GM23338 (cell line): ENCODE measurements at regions not wholly inside any gene's neighbourhood (a gene's known extent, or its start where the extent isn't known, plus 50 kb on each side); places are given as distances from the start of the nearest gene placed in this dataset.

ENCODE experiments used
- ATAC-seq: fragments of 200-7000 bp; cut with Tn5 transposase; 3 replicates; pipeline ENCODE4 v1.9.1; 2020
- DNase-seq: peaks from one replicate; pipeline ENCODE4 v3.0.0-alpha.2; 2015; ENCODE audit warnings: low spot score
- H2AFZ ChIP-seq: fragments of 200-600 bp; sonication (generic); 2 replicates; pipeline ENCODE4 v1.8.0; 2016; ENCODE audit warnings: antibody characterized with exemption, mild to moderate bottlenecking, moderate library complexity
- H3F3A ChIP-seq: fragments of 200-600 bp; sonication (generic); replicated peaks from 2 replicates; pipeline ENCODE4 v1.8.0; 2017; ENCODE audit warnings: antibody characterized with exemption, mixed run types, low read depth
- H3K27ac ChIP-seq: fragments of 200-600 bp; sonication (generic); 2 replicates; pipeline ENCODE4 v1.6.1; 2016; ENCODE audit warnings: low read depth
- H3K27me3 ChIP-seq: fragments of 200-600 bp; sonication (generic); 2 replicates; pipeline ENCODE4 v1.8.0; 2016; ENCODE audit warnings: mild to moderate bottlenecking, mixed run types, moderate library complexity; ENCODE audit not compliant: insufficient read depth
- H3K36me3 ChIP-seq: fragments of 200-600 bp; sonication (generic); 2 replicates; pipeline ENCODE4 v1.8.0; 2016; ENCODE audit warnings: mild to moderate bottlenecking; ENCODE audit not compliant: insufficient read depth
- H3K4me1 ChIP-seq: fragments of 200-600 bp; sonication (generic); 2 replicates; pipeline ENCODE4 v1.8.0; 2016; ENCODE audit warnings: mild to moderate bottlenecking, moderate library complexity; ENCODE audit not compliant: insufficient read depth
- H3K4me2 ChIP-seq: fragments of 200-600 bp; sonication (generic); 2 replicates; pipeline ENCODE4 v1.7.1; 2017; ENCODE audit warnings: mixed run types
- H3K4me3 ChIP-seq: fragments of 200-600 bp; sonication (generic); 2 replicates; pipeline ENCODE4 v1.6.1; 2016; ENCODE audit warnings: mixed run types
- H3K79me2 ChIP-seq: fragments of 200-600 bp; sonication (generic); replicated peaks from 2 replicates; pipeline ENCODE4 v1.8.0; 2017; ENCODE audit warnings: mild to moderate bottlenecking; ENCODE audit not compliant: insufficient read depth
- H3K9me2 ChIP-seq: fragments of 200-600 bp; sonication (generic); 2 replicates; pipeline ENCODE4 v1.8.0; 2017; ENCODE audit not compliant: insufficient read depth
- H4K20me1 ChIP-seq: fragments of 200-600 bp; sonication (generic); replicated peaks from 2 replicates; pipeline ENCODE4 v1.8.0; 2017; ENCODE audit warnings: mild to moderate bottlenecking; ENCODE audit not compliant: insufficient read depth
- H3K27ac Mint-ChIP-seq: 2 replicates; pipeline ENCODE4 v1.8.0; 2020; ENCODE audit warnings: inconsistent platforms, mild to moderate bottlenecking, moderate library complexity, mixed read lengths
- H3K27me3 Mint-ChIP-seq: 3 replicates; pipeline ENCODE4 v1.8.0; 2022; ENCODE audit warnings: low read depth, mild to moderate bottlenecking, moderate library complexity, mixed read lengths, inconsistent platforms; ENCODE audit not compliant: insufficient read depth, poor library complexity
- H3K36me3 Mint-ChIP-seq: 3 replicates; pipeline ENCODE4 v1.8.0; 2021; ENCODE audit warnings: low read depth, mild to moderate bottlenecking, inconsistent platforms, moderate library complexity, mixed read lengths
- H3K4me1 Mint-ChIP-seq: 3 replicates; pipeline ENCODE4 v1.8.0; 2020; ENCODE audit warnings: mild to moderate bottlenecking, inconsistent platforms, mixed read lengths
- H3K4me3 Mint-ChIP-seq: 3 replicates; pipeline ENCODE4 v1.8.0; 2021; ENCODE audit warnings: moderate library complexity, mild to moderate bottlenecking, inconsistent platforms, mixed read lengths
- H3K9me3 Mint-ChIP-seq: 3 replicates; pipeline ENCODE4 v1.8.0; 2020; ENCODE audit warnings: moderate library complexity, mild to moderate bottlenecking, inconsistent platforms, mixed read lengths
- CREB1 ChIP-seq: fragments of 250-450 bp; sonication (Bioruptor Pico); IDR thresholded peaks from 2 replicates; pipeline ENCODE4 v1.5.0; 2020; ENCODE audit warnings: low read depth, mild to moderate bottlenecking, moderate library complexity
- CTCF ChIP-seq, 2 experiments: fragments of 200-600 bp in 1 of 2; sonication (generic) in 1 of 2; conservative IDR thresholded peaks; 2 replicates each; pipeline versions ENCODE4 v1.5.1 to v1.6.1; 2016 to 2017; ENCODE audit warnings: antibody characterized with exemption in 2 of 2, low read depth in 2 of 2, mild to moderate bottlenecking in 2 of 2, moderate library complexity in 1 of 2
- ETS1 ChIP-seq: IDR thresholded peaks from 2 replicates; pipeline ENCODE4 v1.6.1; 2016; ENCODE audit warnings: antibody characterized with exemption
- EZH2 ChIP-seq: fragments of 200-600 bp; sonication (generic); IDR thresholded peaks from one replicate; pipeline ENCODE4 v1.8.0; 2017; ENCODE audit warnings: antibody characterized with exemption, mild to moderate bottlenecking, low read depth; ENCODE audit not compliant: unreplicated experiment
- EZH2phosphoT487 ChIP-seq: fragments of 200-600 bp; sonication (generic); IDR thresholded peaks from one replicate; pipeline ENCODE4 v1.8.1; 2018; ENCODE audit warnings: antibody characterized with exemption; ENCODE audit not compliant: unreplicated experiment
- JUNB ChIP-seq: IDR thresholded peaks from one replicate; pipeline ENCODE4 v1.6.1; 2016; ENCODE audit warnings: antibody characterized with exemption; ENCODE audit not compliant: unreplicated experiment
- NANOG ChIP-seq: IDR thresholded peaks from 2 replicates; pipeline ENCODE4 v1.6.1; 2016; ENCODE audit warnings: antibody characterized with exemption, borderline replicate concordance
- POLR2AphosphoS5 ChIP-seq: IDR thresholded peaks from 2 replicates; pipeline ENCODE4 v1.6.1; 2016; ENCODE audit warnings: antibody characterized with exemption, low read depth
- STAT1 ChIP-seq: IDR thresholded peaks from one replicate; pipeline ENCODE4 v1.6.1; 2016; ENCODE audit warnings: antibody characterized with exemption; ENCODE audit not compliant: unreplicated experiment
- ZNF114 ChIP-seq: fragments of 250-450 bp; sonication (Bioruptor Pico); IDR thresholded peaks from 2 replicates; pipeline ENCODE4 v1.5.0; 2020; ENCODE audit warnings: mild to moderate bottlenecking, moderate library complexity
- ZNF331 ChIP-seq: fragments of 250-450 bp; sonication (Bioruptor Pico); IDR thresholded peaks from 2 replicates; pipeline ENCODE4 v1.5.0; 2020; ENCODE audit warnings: low read depth, mild to moderate bottlenecking, moderate library complexity
- TF ChIP-seq, protein P1 (sequence below): IDR thresholded peaks from one replicate; pipeline ENCODE4 v1.6.1; 2018; ENCODE audit warnings: antibody characterized with exemption; ENCODE audit not compliant: unreplicated experiment
- TF ChIP-seq, protein P2 (sequence below): fragments of 250-450 bp; sonication (Bioruptor Pico); IDR thresholded peaks from 2 replicates; pipeline ENCODE4 v1.5.0; 2020; ENCODE audit warnings: mild to moderate bottlenecking, moderate library complexity

GRCh38 chr6:77273929-77274328 lies 189.4 kb downstream of the HTR1B start:
- Histone ChIP-seq H4K20me1 (no peaks in the 10 kb centered on the region), H3K4me2 (no peak overlapping the region), H3K9me2 (0 out of 2 replicates have a peak, but pooled peaks cover 3% of the 10 kb centered on the region), H3K4me3 (no peak overlapping the region), H3K27ac (no peak overlapping the region), H3F3A (no peaks in the 10 kb centered on the region), H3K27me3 (no peaks in the 10 kb centered on the region), H3K4me1 (no peaks in the 10 kb centered on the region), H3K79me2 (no peaks in the 10 kb centered on the region), H2AFZ (no peak overlapping the region), H3K36me3 (peaks cover 16% of the 10 kb centered on the region)
- H3K9me3 Mint-ChIP-seq, result peaks cover 3% of the 10 kb centered on the region; the same call in 1 of the 3 replicates
- no peak for ATAC-seq
- H3K27me3 Mint-ChIP-seq, result peaks cover 3% of the 10 kb centered on the region
- H3K27ac Mint-ChIP-seq, result no peak overlapping the region
- H3K36me3 Mint-ChIP-seq, result peaks cover 19% of the 10 kb centered on the region
- TF ChIP-seq JUNB, result no peak
- no peak for TF ChIP-seq ZNF114 (CRISPR knock-in tag)
- no peak for TF ChIP-seq ZNF331 (CRISPR knock-in tag)
- no peak for TF ChIP-seq ETS1
- no peak for TF ChIP-seq POLR2AphosphoS5
- TF ChIP-seq, protein P1, sequence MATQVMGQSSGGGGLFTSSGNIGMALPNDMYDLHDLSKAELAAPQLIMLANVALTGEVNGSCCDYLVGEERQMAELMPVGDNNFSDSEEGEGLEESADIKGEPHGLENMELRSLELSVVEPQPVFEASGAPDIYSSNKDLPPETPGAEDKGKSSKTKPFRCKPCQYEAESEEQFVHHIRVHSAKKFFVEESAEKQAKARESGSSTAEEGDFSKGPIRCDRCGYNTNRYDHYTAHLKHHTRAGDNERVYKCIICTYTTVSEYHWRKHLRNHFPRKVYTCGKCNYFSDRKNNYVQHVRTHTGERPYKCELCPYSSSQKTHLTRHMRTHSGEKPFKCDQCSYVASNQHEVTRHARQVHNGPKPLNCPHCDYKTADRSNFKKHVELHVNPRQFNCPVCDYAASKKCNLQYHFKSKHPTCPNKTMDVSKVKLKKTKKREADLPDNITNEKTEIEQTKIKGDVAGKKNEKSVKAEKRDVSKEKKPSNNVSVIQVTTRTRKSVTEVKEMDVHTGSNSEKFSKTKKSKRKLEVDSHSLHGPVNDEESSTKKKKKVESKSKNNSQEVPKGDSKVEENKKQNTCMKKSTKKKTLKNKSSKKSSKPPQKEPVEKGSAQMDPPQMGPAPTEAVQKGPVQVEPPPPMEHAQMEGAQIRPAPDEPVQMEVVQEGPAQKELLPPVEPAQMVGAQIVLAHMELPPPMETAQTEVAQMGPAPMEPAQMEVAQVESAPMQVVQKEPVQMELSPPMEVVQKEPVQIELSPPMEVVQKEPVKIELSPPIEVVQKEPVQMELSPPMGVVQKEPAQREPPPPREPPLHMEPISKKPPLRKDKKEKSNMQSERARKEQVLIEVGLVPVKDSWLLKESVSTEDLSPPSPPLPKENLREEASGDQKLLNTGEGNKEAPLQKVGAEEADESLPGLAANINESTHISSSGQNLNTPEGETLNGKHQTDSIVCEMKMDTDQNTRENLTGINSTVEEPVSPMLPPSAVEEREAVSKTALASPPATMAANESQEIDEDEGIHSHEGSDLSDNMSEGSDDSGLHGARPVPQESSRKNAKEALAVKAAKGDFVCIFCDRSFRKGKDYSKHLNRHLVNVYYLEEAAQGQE, result no peak
- TF ChIP-seq STAT1, result no peak
- TF ChIP-seq NANOG, result no peak
- TF ChIP-seq, protein P2, sequence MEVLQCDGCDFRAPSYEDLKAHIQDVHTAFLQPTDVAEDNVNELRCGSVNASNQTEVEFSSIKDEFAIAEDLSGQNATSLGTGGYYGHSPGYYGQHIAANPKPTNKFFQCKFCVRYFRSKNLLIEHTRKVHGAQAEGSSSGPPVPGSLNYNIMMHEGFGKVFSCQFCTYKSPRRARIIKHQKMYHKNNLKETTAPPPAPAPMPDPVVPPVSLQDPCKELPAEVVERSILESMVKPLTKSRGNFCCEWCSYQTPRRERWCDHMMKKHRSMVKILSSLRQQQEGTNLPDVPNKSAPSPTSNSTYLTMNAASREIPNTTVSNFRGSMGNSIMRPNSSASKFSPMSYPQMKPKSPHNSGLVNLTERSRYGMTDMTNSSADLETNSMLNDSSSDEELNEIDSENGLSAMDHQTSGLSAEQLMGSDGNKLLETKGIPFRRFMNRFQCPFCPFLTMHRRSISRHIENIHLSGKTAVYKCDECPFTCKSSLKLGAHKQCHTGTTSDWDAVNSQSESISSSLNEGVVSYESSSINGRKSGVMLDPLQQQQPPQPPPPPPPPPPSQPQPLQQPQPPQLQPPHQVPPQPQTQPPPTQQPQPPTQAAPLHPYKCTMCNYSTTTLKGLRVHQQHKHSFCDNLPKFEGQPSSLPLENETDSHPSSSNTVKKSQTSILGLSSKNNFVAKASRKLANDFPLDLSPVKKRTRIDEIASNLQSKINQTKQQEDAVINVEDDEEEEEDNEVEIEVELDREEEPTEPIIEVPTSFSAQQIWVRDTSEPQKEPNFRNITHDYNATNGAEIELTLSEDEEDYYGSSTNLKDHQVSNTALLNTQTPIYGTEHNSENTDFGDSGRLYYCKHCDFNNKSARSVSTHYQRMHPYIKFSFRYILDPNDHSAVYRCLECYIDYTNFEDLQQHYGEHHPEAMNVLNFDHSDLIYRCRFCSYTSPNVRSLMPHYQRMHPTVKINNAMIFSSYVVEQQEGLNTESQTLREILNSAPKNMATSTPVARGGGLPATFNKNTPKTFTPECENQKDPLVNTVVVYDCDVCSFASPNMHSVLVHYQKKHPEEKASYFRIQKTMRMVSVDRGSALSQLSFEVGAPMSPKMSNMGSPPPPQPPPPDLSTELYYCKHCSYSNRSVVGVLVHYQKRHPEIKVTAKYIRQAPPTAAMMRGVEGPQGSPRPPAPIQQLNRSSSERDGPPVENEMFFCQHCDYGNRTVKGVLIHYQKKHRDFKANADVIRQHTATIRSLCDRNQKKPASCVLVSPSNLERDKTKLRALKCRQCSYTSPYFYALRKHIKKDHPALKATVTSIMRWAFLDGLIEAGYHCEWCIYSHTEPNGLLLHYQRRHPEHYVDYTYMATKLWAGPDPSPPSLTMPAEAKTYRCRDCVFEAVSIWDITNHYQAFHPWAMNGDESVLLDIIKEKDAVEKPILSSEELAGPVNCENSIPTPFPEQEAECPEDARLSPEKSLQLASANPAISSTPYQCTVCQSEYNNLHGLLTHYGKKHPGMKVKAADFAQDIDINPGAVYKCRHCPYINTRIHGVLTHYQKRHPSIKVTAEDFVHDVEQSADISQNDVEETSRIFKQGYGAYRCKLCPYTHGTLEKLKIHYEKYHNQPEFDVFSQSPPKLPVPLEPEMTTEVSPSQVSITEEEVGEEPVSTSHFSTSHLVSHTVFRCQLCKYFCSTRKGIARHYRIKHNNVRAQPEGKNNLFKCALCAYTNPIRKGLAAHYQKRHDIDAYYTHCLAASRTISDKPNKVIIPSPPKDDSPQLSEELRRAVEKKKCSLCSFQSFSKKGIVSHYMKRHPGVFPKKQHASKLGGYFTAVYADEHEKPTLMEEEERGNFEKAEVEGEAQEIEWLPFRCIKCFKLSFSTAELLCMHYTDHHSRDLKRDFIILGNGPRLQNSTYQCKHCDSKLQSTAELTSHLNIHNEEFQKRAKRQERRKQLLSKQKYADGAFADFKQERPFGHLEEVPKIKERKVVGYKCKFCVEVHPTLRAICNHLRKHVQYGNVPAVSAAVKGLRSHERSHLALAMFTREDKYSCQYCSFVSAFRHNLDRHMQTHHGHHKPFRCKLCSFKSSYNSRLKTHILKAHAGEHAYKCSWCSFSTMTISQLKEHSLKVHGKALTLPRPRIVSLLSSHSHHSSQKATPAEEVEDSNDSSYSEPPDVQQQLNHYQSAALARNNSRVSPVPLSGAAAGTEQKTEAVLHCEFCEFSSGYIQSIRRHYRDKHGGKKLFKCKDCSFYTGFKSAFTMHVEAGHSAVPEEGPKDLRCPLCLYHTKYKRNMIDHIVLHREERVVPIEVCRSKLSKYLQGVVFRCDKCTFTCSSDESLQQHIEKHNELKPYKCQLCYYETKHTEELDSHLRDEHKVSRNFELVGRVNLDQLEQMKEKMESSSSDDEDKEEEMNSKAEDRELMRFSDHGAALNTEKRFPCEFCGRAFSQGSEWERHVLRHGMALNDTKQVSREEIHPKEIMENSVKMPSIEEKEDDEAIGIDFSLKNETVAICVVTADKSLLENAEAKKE, result no peak
- TF ChIP-seq EZH2phosphoT487, result no peak
- no peak for TF ChIP-seq CTCF (conservative IDR thresholded peaks at IDR 0.05; ENCODE audit: low read depth in 2 of 2)
- TF ChIP-seq EZH2, result no peak
- TF ChIP-seq CREB1 (CRISPR knock-in tag), result no peak
- H3K4me1 Mint-ChIP-seq, result no peaks in the 10 kb centered on the region
- no peak overlapping the region for H3K4me3 Mint-ChIP-seq
- no peak for DNase-seq
